ENCODE measurements at regions not wholly inside any gene's neighbourhood (a gene's known extent, or its start where the extent isn't known, plus 50 kb on each side); places are given as distances from the start of the nearest gene placed in this dataset.
"Not testable (repeated sequence)": the region's sequence is repeated elsewhere in the genome, so short reads cannot be mapped to it uniquely, and the experiment has no call there.

DNA sequence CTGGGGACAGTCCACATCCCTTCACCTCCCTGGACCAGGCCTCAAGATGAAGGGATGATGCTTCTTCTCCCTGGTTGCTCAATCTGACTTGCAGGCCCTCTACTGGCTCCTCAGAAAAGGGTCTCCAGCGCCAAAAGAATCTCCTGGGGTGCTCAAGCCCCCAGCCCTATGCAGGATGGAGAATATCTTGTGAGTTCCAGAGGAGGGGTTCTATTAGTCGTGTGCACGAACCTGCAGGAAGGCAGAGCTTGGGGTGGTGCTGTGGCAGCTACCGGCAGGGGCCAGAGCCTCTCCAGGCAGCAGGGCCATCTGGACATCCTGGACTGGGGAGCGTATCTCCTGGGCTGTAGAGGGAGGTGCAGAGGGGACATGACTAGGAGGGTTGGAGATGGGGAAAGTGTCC lies 1339.5 kb downstream of the BRD1 start:
- H3K36me3 ChIP-seq (ENCODE audit: control insufficient read depth in 2 of 2, insufficient read depth in 2 of 2, low read length in 2 of 2): no peaks in the 10 kb centered on the region
- H3K9me3 ChIP-seq (ENCODE audit: control insufficient read depth in 2 of 2, low read length in 2 of 2): no peaks in the 10 kb centered on the region
- no peak overlapping the region for H3K27ac ChIP-seq (ENCODE audit: low read length)
- peaks cover 10% of the 10 kb centered on the region for H3K4me1 ChIP-seq (ENCODE audit: control insufficient read depth, insufficient read depth, low read length)
- H3K9ac ChIP-seq (ENCODE audit: low read length in 2 of 2): no peak overlapping the region
- H3K27me3 ChIP-seq (ENCODE audit: control insufficient read depth in 1 of 2, insufficient read depth in 2 of 2, low read length in 2 of 2): peaks cover 40 to 49% of the 10 kb centered on the region in 2 donors
- no peak overlapping the region for H3K4me3 ChIP-seq (ENCODE audit: low read length in 2 of 2)

- Histone ChIP-seq H3K9ac (ENCODE audit: low read length in 2 of 2) (no peak overlapping the region), H3K9me3 (ENCODE audit: control insufficient read depth in 2 of 2, low read length in 2 of 2) (no peaks in the 10 kb centered on the region), H3K36me3 (ENCODE audit: control insufficient read depth in 2 of 2, insufficient read depth in 2 of 2, low read length in 2 of 2) (no peaks in the 10 kb centered on the region), H3K27ac (ENCODE audit: low read length) (no peak overlapping the region), H3K4me3 (ENCODE audit: low read length in 2 of 2) (no peak overlapping the region), H3K4me1 (ENCODE audit: control insufficient read depth, insufficient read depth, low read length) (peaks cover 10% of the 10 kb centered on the region), H3K27me3 (ENCODE audit: control insufficient read depth in 1 of 2, insufficient read depth in 2 of 2, low read length in 2 of 2) (peaks cover 35 to 46% of the 10 kb centered on the region in 2 donors)
These were observed 1341.1 kb downstream of the BRD1 start for GRCh38 chr22:48486558-48486957.

- H3K9me3 ChIP-seq (ENCODE audit: control insufficient read depth in 2 of 2, low read length in 2 of 2): no peaks in the 10 kb centered on the region
- peaks cover 31 to 42% of the 10 kb centered on the region in 2 donors for H3K27me3 ChIP-seq (ENCODE audit: control insufficient read depth in 1 of 2, insufficient read depth in 2 of 2, low read length in 2 of 2)
- no peak overlapping the region for H3K4me3 ChIP-seq (ENCODE audit: low read length in 2 of 2)
- no peaks in the 10 kb centered on the region for H3K36me3 ChIP-seq (ENCODE audit: control insufficient read depth in 2 of 2, insufficient read depth in 2 of 2, low read length in 2 of 2)
- peaks cover 10% of the 10 kb centered on the region for H3K4me1 ChIP-seq (ENCODE audit: control insufficient read depth, insufficient read depth, low read length)
- no peak overlapping the region for H3K9ac ChIP-seq (ENCODE audit: low read length in 2 of 2)
- H3K27ac ChIP-seq (ENCODE audit: low read length): no peak overlapping the region
These were observed 1341.5 kb downstream of the BRD1 start for GRCh38 chr22:48486134-48486532.

DNA sequence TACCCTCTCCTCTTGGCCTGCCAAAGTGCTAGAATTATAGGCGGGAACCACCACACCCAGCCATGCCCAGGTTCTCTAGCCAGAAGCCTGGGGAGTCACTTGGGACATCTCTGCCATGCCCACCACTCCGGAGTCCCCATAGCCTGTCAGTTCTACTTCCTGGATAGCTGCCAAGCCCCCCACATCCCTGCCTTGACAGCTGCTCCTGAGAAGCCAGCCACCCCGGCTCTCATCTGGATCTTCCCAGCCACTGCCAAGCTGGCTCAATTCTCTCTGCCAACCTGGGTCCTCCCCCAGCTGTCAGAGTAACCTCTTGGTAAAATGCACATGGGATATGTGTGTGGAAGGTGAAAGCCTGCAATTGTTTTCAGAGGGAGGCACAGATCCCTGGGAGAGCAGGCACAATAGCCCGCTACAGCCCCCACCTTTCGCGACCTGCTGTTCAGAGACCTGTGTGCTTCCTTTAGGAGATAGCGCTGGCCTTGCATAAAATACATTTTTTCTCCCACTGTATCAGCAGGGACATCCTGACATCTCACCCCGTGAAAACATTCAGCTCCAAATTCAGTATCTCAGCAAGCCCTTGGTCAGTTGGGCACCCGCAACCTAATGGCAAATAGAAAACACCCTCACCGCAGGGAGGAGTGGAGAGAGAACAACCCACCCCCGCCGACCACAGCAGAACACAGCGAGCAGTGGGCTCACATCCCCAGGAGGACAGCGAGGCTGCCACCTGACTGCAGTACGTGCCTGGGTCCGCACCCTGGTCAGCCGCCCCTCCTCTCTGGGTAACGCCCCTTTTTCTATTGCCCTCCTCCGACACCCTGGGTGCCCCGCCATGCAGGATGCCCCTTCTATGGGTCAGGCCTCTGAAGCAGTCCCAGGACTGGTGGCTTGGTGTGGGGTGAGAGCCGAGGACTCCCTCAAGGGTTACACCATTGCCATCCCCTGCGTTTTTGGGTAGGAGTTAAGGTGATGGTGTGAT lies 1342.2 kb downstream of the BRD1 start:
- H3K4me1 ChIP-seq (ENCODE audit: control insufficient read depth, insufficient read depth, low read length): peaks cover 10% of the 10 kb centered on the region
- H3K9me3 ChIP-seq (ENCODE audit: control insufficient read depth in 2 of 2, low read length in 2 of 2): no peaks in the 10 kb centered on the region
- no peak overlapping the region for H3K27ac ChIP-seq (ENCODE audit: low read length)
- no peak overlapping the region for H3K4me3 ChIP-seq (ENCODE audit: low read length in 2 of 2)
- no peaks in the 10 kb centered on the region for H3K36me3 ChIP-seq (ENCODE audit: control insufficient read depth in 2 of 2, insufficient read depth in 2 of 2, low read length in 2 of 2)
- no peak overlapping the region for H3K9ac ChIP-seq (ENCODE audit: low read length in 2 of 2)
- H3K27me3 ChIP-seq (ENCODE audit: control insufficient read depth in 1 of 2, insufficient read depth in 2 of 2, low read length in 2 of 2): peaks cover 25 to 35% of the 10 kb centered on the region in 2 donors

DNA sequence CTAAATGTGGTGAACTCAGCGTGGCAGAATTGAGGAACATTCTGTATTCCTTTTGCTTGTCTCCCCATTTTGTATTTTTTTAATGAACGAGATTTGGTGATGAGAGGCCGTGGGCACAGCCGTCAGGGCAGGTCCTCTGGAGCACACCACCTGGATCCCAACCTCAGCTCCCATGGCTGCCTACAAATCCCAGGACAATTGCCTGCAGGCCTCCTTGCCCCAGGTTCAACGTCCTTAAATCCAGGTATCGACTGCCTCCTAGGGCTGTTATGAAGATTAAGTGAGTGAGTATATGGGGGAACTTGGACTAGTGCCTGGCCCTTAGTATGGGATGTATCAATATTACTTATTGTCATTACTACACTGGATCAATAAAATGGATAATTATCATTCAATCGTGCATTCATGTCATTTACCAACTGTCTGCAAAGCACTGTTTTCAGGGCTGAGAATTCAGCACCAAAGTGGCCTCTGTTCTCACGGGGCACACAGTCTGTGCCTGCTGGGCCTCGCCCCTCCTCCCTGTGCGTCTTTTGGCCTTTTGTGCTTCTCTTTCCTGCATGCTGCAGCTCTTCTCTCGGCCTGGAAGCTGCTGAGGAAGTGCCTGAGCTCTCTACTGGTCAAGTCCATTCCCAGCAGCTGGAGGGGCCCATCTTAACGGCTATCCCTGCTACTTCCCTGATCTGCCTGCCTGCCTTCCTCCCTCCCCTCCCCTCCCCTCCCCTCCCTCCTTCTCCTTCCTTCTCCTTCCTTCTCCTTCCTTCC lies 1343.7 kb downstream of the BRD1 start:
- no peak overlapping the region for H3K27ac ChIP-seq (ENCODE audit: low read length)

DNA sequence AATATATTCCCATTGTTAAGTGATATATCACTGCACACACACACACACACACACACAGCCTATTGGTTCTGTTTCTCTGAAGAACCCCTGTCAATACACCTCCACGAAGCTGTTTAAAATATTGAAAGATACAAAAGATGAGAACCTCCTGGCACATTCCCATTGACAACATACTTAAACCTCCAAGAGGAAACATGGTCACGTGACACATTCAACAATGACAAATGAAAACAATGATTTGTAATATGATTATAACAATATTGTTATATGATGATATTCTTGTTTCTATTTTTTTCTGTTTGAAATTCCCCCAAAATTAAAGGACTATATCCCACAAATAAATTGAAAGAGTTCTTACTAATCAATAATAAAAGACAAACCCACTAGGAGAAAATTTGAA lies 1344.9 kb downstream of the BRD1 start:
- Histone ChIP-seq H3K27ac (ENCODE audit: low read length) (no peak overlapping the region), H3K27me3 (ENCODE audit: control insufficient read depth in 1 of 2, insufficient read depth in 2 of 2, low read length in 2 of 2) (peaks cover 11 to 17% of the 10 kb centered on the region in 2 donors), H3K9ac (ENCODE audit: low read length in 2 of 2) (no peak overlapping the region), H3K9me3 (ENCODE audit: control insufficient read depth in 2 of 2, low read length in 2 of 2) (no peaks in the 10 kb centered on the region), H3K4me3 (ENCODE audit: low read length in 2 of 2) (no peak overlapping the region), H3K4me1 (ENCODE audit: control insufficient read depth, insufficient read depth, low read length) (no peaks in the 10 kb centered on the region), H3K36me3 (ENCODE audit: control insufficient read depth in 2 of 2, insufficient read depth in 2 of 2, low read length in 2 of 2) (no peaks in the 10 kb centered on the region)

More for the DNA sequence above, 1343.7 kb downstream of the BRD1 start:
- H3K4me1 ChIP-seq (ENCODE audit: control insufficient read depth, insufficient read depth, low read length): no peaks in the 10 kb centered on the region
- no peak overlapping the region for H3K4me3 ChIP-seq (ENCODE audit: low read length in 2 of 2)
- no peak overlapping the region for H3K9ac ChIP-seq (ENCODE audit: low read length in 2 of 2)
- no peaks in the 10 kb centered on the region for H3K36me3 ChIP-seq (ENCODE audit: control insufficient read depth in 2 of 2, insufficient read depth in 2 of 2, low read length in 2 of 2)
- H3K9me3 ChIP-seq (ENCODE audit: control insufficient read depth in 2 of 2, low read length in 2 of 2): no peaks in the 10 kb centered on the region
- peaks cover 23 to 25% of the 10 kb centered on the region in 2 donors for H3K27me3 ChIP-seq (ENCODE audit: control insufficient read depth in 1 of 2, insufficient read depth in 2 of 2, low read length in 2 of 2)

- H3K27me3 ChIP-seq (ENCODE audit: control insufficient read depth in 1 of 2, insufficient read depth in 2 of 2, low read length in 2 of 2): peaks cover 6 to 12% of the 10 kb centered on the region in 2 donors
- not testable (repeated sequence) for H3K4me1 ChIP-seq (ENCODE audit: control insufficient read depth, insufficient read depth, low read length); H3K9ac ChIP-seq (ENCODE audit: low read length in 2 of 2); H3K36me3 ChIP-seq (ENCODE audit: control insufficient read depth in 2 of 2, insufficient read depth in 2 of 2, low read length in 2 of 2); H3K27ac ChIP-seq (ENCODE audit: low read length); H3K9me3 ChIP-seq (ENCODE audit: control insufficient read depth in 2 of 2, low read length in 2 of 2); H3K4me3 ChIP-seq (ENCODE audit: low read length in 2 of 2)
These were observed 1345.5 kb downstream of the BRD1 start for GRCh38 chr22:48482198-48482597.

GRCh38 chr22:48481748-48482147 lies 1345.9 kb downstream of the BRD1 start:
- H3K9me3 ChIP-seq (ENCODE audit: control insufficient read depth in 2 of 2, low read length in 2 of 2): no peaks in the 10 kb centered on the region
- H3K36me3 ChIP-seq (ENCODE audit: control insufficient read depth in 2 of 2, insufficient read depth in 2 of 2, low read length in 2 of 2): no peaks in the 10 kb centered on the region
- no peak overlapping the region for H3K27ac ChIP-seq (ENCODE audit: low read length)

DNA sequence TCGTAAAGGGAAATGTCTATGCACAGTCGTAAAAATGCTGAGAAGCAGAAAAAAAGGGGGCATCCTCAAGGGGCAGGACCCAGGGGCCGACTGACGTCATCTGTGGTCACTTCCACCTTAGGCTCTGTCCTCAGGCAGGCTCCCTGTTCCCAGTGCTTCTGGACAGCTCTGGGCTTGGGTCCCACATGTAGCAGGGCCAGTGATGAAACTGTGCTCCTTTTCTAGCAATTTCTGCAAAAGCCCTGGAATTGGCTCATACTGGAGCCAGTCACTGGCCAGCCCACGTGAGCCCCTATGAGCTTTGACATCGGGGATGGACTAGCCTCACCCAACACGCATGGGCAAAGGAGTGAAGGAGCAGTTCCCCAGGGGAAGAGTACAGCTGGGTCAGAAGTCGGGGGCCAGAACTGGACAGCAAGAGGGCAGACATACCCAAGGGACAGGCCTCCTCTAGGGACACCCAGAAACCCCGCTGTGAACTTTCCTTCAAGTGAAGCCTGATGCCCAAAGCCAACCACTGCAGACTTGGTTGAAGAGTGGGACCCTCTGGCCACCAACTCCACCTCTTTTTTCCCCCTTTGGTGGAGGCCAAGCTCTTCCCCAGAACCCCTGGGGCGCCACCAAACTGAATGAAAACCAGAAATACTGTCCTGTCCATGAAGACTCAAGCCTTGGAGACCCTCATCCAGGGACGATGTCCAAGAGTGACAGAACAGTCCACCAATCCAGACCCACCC lies 1349.0 kb downstream of the BRD1 start:
- Histone ChIP-seq H3K4me1 (ENCODE audit: control insufficient read depth, insufficient read depth, low read length) (no peaks in the 10 kb centered on the region), H3K36me3 (ENCODE audit: control insufficient read depth in 2 of 2, insufficient read depth in 2 of 2, low read length in 2 of 2) (no peaks in the 10 kb centered on the region), H3K4me3 (ENCODE audit: low read length in 2 of 2) (no peak overlapping the region), H3K9me3 (ENCODE audit: control insufficient read depth in 2 of 2, low read length in 2 of 2) (no peaks in the 10 kb centered on the region), H3K9ac (ENCODE audit: low read length in 2 of 2) (no peak overlapping the region), H3K27ac (ENCODE audit: low read length) (no peak overlapping the region), H3K27me3 (ENCODE audit: control insufficient read depth in 1 of 2, insufficient read depth in 2 of 2, low read length in 2 of 2) (peaks cover 0 to 11% of the 10 kb centered on the region in 2 donors)

More at GRCh38 chr22:48481748-48482147, 1345.9 kb downstream of the BRD1 start:
- no peaks in the 10 kb centered on the region for H3K4me1 ChIP-seq (ENCODE audit: control insufficient read depth, insufficient read depth, low read length)
- H3K27me3 ChIP-seq (ENCODE audit: control insufficient read depth in 1 of 2, insufficient read depth in 2 of 2, low read length in 2 of 2): peaks cover 2 to 8% of the 10 kb centered on the region in 2 donors
- no peak overlapping the region for H3K9ac ChIP-seq (ENCODE audit: low read length in 2 of 2)
- no peak overlapping the region for H3K4me3 ChIP-seq (ENCODE audit: low read length in 2 of 2)

- Histone ChIP-seq H3K9me3 (ENCODE audit: control insufficient read depth in 2 of 2, low read length in 2 of 2) (no peaks in the 10 kb centered on the region), H3K9ac (ENCODE audit: low read length in 2 of 2) (no peak overlapping the region), H3K27ac (ENCODE audit: low read length) (no peak overlapping the region), H3K27me3 (ENCODE audit: control insufficient read depth in 1 of 2, insufficient read depth in 2 of 2, low read length in 2 of 2) (peaks cover 0 to 11% of the 10 kb centered on the region in 2 donors), H3K36me3 (ENCODE audit: control insufficient read depth in 2 of 2, insufficient read depth in 2 of 2, low read length in 2 of 2) (no peaks in the 10 kb centered on the region), H3K4me1 (ENCODE audit: control insufficient read depth, insufficient read depth, low read length) (no peaks in the 10 kb centered on the region), H3K4me3 (ENCODE audit: low read length in 2 of 2) (no peak overlapping the region)
These were observed 1349.5 kb downstream of the BRD1 start for GRCh38 chr22:48478124-48478523.

All from stomach smooth muscle (tissue), 2 donors.